ENCODE measurements at regions not wholly inside any gene's neighbourhood (a gene's known extent, or its start where the extent isn't known, plus 50 kb on each side); places are given as distances from the start of the nearest gene placed in this dataset.
"Not testable (repeated sequence)": the region's sequence is repeated elsewhere in the genome, so short reads cannot be mapped to it uniquely, and the experiment has no call there.

DNA sequence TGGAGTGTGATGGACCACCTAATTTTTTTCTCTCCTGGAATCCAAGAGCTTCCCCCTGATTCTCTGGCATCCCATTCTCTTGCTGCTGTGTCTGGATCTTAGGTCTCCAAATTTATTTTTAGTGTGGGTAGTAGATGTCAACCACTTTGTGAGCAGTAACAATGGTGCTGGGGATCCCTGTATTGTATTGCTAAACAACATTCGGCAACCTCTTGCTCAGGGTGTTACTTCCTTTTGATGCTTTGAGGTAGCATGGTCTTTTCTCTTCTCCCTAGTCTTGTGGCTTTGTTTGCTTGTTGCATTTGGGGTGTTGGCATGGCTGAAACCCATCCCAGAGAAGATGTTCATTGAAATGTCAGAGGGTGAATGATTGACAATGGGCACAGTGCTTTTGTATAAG, 737.4 kb downstream of the BCL11A start:
- no peaks in the 10 kb centered on the region for H3K9me3 ChIP-seq (ENCODE audit: low read length)
- no peaks in the 10 kb centered on the region for H3K36me3 ChIP-seq (ENCODE audit: insufficient read depth, low read length)
- H3K9ac ChIP-seq (ENCODE audit: low read length): no peak overlapping the region
- no peaks in the 10 kb centered on the region for H3K27me3 ChIP-seq (ENCODE audit: insufficient read depth, low read depth, low read length)
- no peaks in the 10 kb centered on the region for H3F3A ChIP-seq (ENCODE audit: insufficient read depth, low read length, poor library complexity, severe bottlenecking)
- no peaks in the 10 kb centered on the region for H4K20me1 ChIP-seq (ENCODE audit: insufficient read depth)
- no peak for TF ChIP-seq SMC3 (conservative IDR thresholded peaks at IDR 0.05; ENCODE audit: poor library complexity)
- TF ChIP-seq MXI1 (conservative IDR thresholded peaks at IDR 0.05; ENCODE audit: poor library complexity, severe bottlenecking): no peak
- TF ChIP-seq TAF1 (IDR thresholded peaks at IDR 0.05; ENCODE audit: low read depth): no peak
- no peak for TF ChIP-seq POLR2AphosphoS5 (IDR thresholded peaks at IDR 0.05)
- no peak for TF ChIP-seq EZH2 (IDR thresholded peaks at IDR 0.05; ENCODE audit: borderline replicate concordance, insufficient read depth, low read length, poor library complexity, severe bottlenecking)
- no peak for TF ChIP-seq REST (IDR thresholded peaks at IDR 0.05; ENCODE audit: borderline replicate concordance)
- TF ChIP-seq EP300 (conservative IDR thresholded peaks at IDR 0.05; ENCODE audit: poor library complexity, severe bottlenecking): no peak
- no peak for TF ChIP-seq RAD21 (conservative IDR thresholded peaks at IDR 0.05)
- TF ChIP-seq CTCF (IDR thresholded peaks at IDR 0.05; ENCODE audit: poor library complexity, severe bottlenecking): no peak
- no peak overlapping the region for H3K27ac ChIP-seq (ENCODE audit: low read length)
- H3K4me2 ChIP-seq (ENCODE audit: low read length): no peak overlapping the region
- no peak overlapping the region for H2AFZ ChIP-seq (ENCODE audit: low read depth, low read length)
- H3K79me2 ChIP-seq (replicated peaks; ENCODE audit: insufficient read depth, low read length): no peaks in the 10 kb centered on the region
- no peaks in the 10 kb centered on the region for H3K9me2 ChIP-seq (ENCODE audit: insufficient read depth, low read length)
- H3K4me3 ChIP-seq (ENCODE audit: low read length): no peak overlapping the region

GRCh38 chr2:59810283-59810682, 743.2 kb downstream of the BCL11A start:
- not testable (repeated sequence) for H3K36me3 ChIP-seq (ENCODE audit: insufficient read depth, low read length); H3K79me2 ChIP-seq (replicated peaks; ENCODE audit: insufficient read depth, low read length); H4K20me1 ChIP-seq (ENCODE audit: insufficient read depth); H3K4me2 ChIP-seq (ENCODE audit: low read length); H3K9me3 ChIP-seq (ENCODE audit: low read length); H3K9me2 ChIP-seq (ENCODE audit: insufficient read depth, low read length); H3K4me3 ChIP-seq (ENCODE audit: low read length); H3K27ac ChIP-seq (ENCODE audit: low read length); H2AFZ ChIP-seq (ENCODE audit: low read depth, low read length); H3K9ac ChIP-seq (ENCODE audit: low read length); H3K27me3 ChIP-seq (ENCODE audit: insufficient read depth, low read depth, low read length); H3F3A ChIP-seq (ENCODE audit: insufficient read depth, low read length, poor library complexity, severe bottlenecking)

GRCh38 chr2:59806486-59806885, 747.0 kb downstream of the BCL11A start:
- Histone ChIP-seq H3K36me3 (ENCODE audit: insufficient read depth, low read length) (no peaks in the 10 kb centered on the region), H3K79me2 (replicated peaks; ENCODE audit: insufficient read depth, low read length) (no peaks in the 10 kb centered on the region), H3K27ac (ENCODE audit: low read length) (no peak overlapping the region), H3K9ac (ENCODE audit: low read length) (no peak overlapping the region), H3K27me3 (ENCODE audit: insufficient read depth, low read depth, low read length) (no peaks in the 10 kb centered on the region), H2AFZ (ENCODE audit: low read depth, low read length) (no peak overlapping the region), H3K4me3 (ENCODE audit: low read length) (no peak overlapping the region), H3K4me2 (ENCODE audit: low read length) (no peak overlapping the region), H3K9me2 (ENCODE audit: insufficient read depth, low read length) (no peaks in the 10 kb centered on the region), H3F3A (ENCODE audit: insufficient read depth, low read length, poor library complexity, severe bottlenecking) (no peaks in the 10 kb centered on the region), H3K9me3 (ENCODE audit: low read length) (no peaks in the 10 kb centered on the region), H4K20me1 (ENCODE audit: insufficient read depth) (no peaks in the 10 kb centered on the region)
- TF ChIP-seq POLR2AphosphoS5 (IDR thresholded peaks at IDR 0.05) (no peak), MXI1 (conservative IDR thresholded peaks at IDR 0.05; ENCODE audit: poor library complexity, severe bottlenecking) (no peak), EZH2 (IDR thresholded peaks at IDR 0.05; ENCODE audit: borderline replicate concordance, insufficient read depth, low read length, poor library complexity, severe bottlenecking) (no peak), REST (IDR thresholded peaks at IDR 0.05; ENCODE audit: borderline replicate concordance) (no peak), TAF1 (IDR thresholded peaks at IDR 0.05; ENCODE audit: low read depth) (no peak), CTCF (IDR thresholded peaks at IDR 0.05; ENCODE audit: poor library complexity, severe bottlenecking) (no peak), SMC3 (conservative IDR thresholded peaks at IDR 0.05; ENCODE audit: poor library complexity) (no peak), EP300 (conservative IDR thresholded peaks at IDR 0.05; ENCODE audit: poor library complexity, severe bottlenecking) (no peak), RAD21 (conservative IDR thresholded peaks at IDR 0.05) (no peak)
